22Rv1 (cell line): ENCODE measurements at regions not wholly inside any gene's neighbourhood (a gene's known extent, or its start where the extent isn't known, plus 50 kb on each side); places are given as distances from the start of the nearest gene placed in this dataset.

ENCODE experiments used
- H3K27ac ChIP-seq: fragments of 450-650 bp; 2 replicates; pipeline ENCODE4 v1.5.1; 2017
- CTCF ChIP-seq: fragments of 450-650 bp; IDR thresholded peaks from 2 replicates; pipeline ENCODE4 v1.5.1; 2017; ENCODE audit warnings: mild to moderate bottlenecking
- ZFX ChIP-seq: fragments of 450-650 bp; IDR thresholded peaks from 2 replicates; pipeline ENCODE4 v1.6.1; 2017; ENCODE audit warnings: antibody characterized with exemption, borderline replicate concordance

GRCh38 chr12:129959889-129960288, 56.1 kb upstream of the TMEM132D start:
- no peak for TF ChIP-seq CTCF
- TF ChIP-seq ZFX, result no peak
- H3K27ac ChIP-seq, result no peak overlapping the region

- TF ChIP-seq ZFX (no peak), CTCF (no peak)
These were observed 57.3 kb upstream of the TMEM132D start for GRCh38 chr12:129961091-129961490.

GRCh38 chr12:129961856-129962255, 58.0 kb upstream of the TMEM132D start:
- no peak for TF ChIP-seq ZFX
- TF ChIP-seq CTCF, result no peak
- no peak overlapping the region for H3K27ac ChIP-seq

More at GRCh38 chr12:129961091-129961490, 57.3 kb upstream of the TMEM132D start:
- no peak overlapping the region for H3K27ac ChIP-seq

GRCh38 chr12:129964300-129964699, 60.5 kb upstream of the TMEM132D start:
- H3K27ac ChIP-seq, result no peak overlapping the region
- TF ChIP-seq CTCF, result no peak
- TF ChIP-seq ZFX, result no peak

- TF ChIP-seq ZFX (no peak), CTCF (no peak)
These were observed 61.1 kb upstream of the TMEM132D start for GRCh38 chr12:129964826-129965457.

GRCh38 chr12:129966146-129966995, 62.5 kb upstream of the TMEM132D start:
- H3K27ac ChIP-seq, result no peak overlapping the region
- no peak for TF ChIP-seq CTCF
- no peak for TF ChIP-seq ZFX

More at GRCh38 chr12:129964826-129965457, 61.1 kb upstream of the TMEM132D start:
- no peak overlapping the region for H3K27ac ChIP-seq

- no peak overlapping the region for H3K27ac ChIP-seq
- TF ChIP-seq CTCF (no peak), ZFX (no peak)
These were observed 67.9 kb upstream of the TMEM132D start for GRCh38 chr12:129971721-129972120.
